HepG2 (cell line): ENCODE measurements at regions not wholly inside any gene's neighbourhood (a gene's known extent, or its start where the extent isn't known, plus 50 kb on each side); places are given as distances from the start of the nearest gene placed in this dataset.

ENCODE experiments used
- ATAC-seq: fragments of 200-7000 bp; cut with Tn5 transposase; 3 replicates; pipeline ENCODE4 v1.9.1; 2020; ENCODE audit warnings: mild to moderate bottlenecking, moderate library complexity
- BruUV-seq: library from RNA; stranded (reverse); fragments of 400-500 nt; replicated peaks from 2 replicates; lab custom pipeline; 2021; lab: Mats Ljungman, UMichigan
- CTCF ChIA-PET: fragments of 300-600 bp; formaldehyde crosslinking; extraction: SDS; loops from one replicate; lab custom pipeline; 2021; ENCODE audit warnings: low total read pairs, inconsistent platforms, low intra/inter-chr PET ratio; lab: Yijun Ruan, JAX
- POLR2A ChIA-PET: fragments of 350-600 bp; sonication (Branson Sonifier 250); formaldehyde crosslinking; loops from one replicate; lab custom pipeline; 2020; ENCODE audit warnings: antibody characterized with exemption, inconsistent platforms; lab: Yijun Ruan, JAX
- DNase-seq: peaks from one replicate; pipeline ENCODE4 v3.0.0-alpha.2; 2015; ENCODE audit warnings: low spot score
- FAIRE-seq: peaks from 3 replicates; lab custom pipeline; 2011; peaks lifted over from hg19 to GRCh38; lab: Jason Lieb, UNC
- H2AFZ ChIP-seq: one replicate; pipeline ENCODE4 v1.6.1; 2011; ENCODE audit warnings: low read length, inconsistent platforms
- H3K27ac ChIP-seq: fragments of 300-600 bp; 3 replicates; pipeline ENCODE4 v1.8.0; 2011; ENCODE audit warnings: mixed run types, mild to moderate bottlenecking, mixed read lengths, low read length, inconsistent platforms; ENCODE audit not compliant: insufficient read depth; ENCODE audit errors: extremely low read length
- H3K27me3 ChIP-seq, 2 experiments: fragments of 200-600 bp in 1 of 2; 2 replicates in 1 of 2; 3 replicates in 1 of 2; pipeline versions ENCODE4 v1.6.0 to v1.8.0; 2011; ENCODE audit warnings: low read length in 2 of 2, mild to moderate bottlenecking in 2 of 2, moderate library complexity in 2 of 2, inconsistent platforms in 1 of 2; ENCODE audit not compliant: insufficient read depth in 2 of 2, control insufficient read depth in 1 of 2
- H3K36me3 ChIP-seq, 2 experiments: fragments of 200-600 bp in 1 of 2; replicated peaks in 1 of 2; 2 replicates in 1 of 2; 3 replicates in 1 of 2; pipeline versions ENCODE4 v1.5.1 to v1.8.0; 2011; ENCODE audit warnings: low read length in 2 of 2, inconsistent platforms in 1 of 2; ENCODE audit not compliant: insufficient read depth in 2 of 2, control insufficient read depth in 1 of 2
- H3K4me1 ChIP-seq: 2 replicates; pipeline ENCODE4 v1.5.1; 2012; ENCODE audit warnings: low read length, inconsistent platforms; ENCODE audit not compliant: insufficient read depth
- H3K4me2 ChIP-seq: 2 replicates; pipeline ENCODE4 v1.6.0; 2011; ENCODE audit warnings: low read depth, low read length, inconsistent platforms
- H3K4me3 ChIP-seq, 3 experiments: fragments of 200-600 bp in 1 of 3; sonication (generic), shearing (Covaris generic) in 1 of 3; replicated peaks in 1 of 3; 2 replicates each; pipeline ENCODE4 v1.5.1; 2011 to 2016; ENCODE audit warnings: low read length in 3 of 3, inconsistent platforms in 2 of 3, low read depth in 2 of 3, mild to moderate bottlenecking in 2 of 3, control low read depth in 1 of 3, mixed read lengths in 1 of 3; ENCODE audit not compliant: insufficient read depth in 1 of 3
- H3K79me2 ChIP-seq: one replicate; pipeline ENCODE4 v1.6.1; 2011; ENCODE audit warnings: low read length, inconsistent platforms; ENCODE audit not compliant: insufficient read depth
- H3K9ac ChIP-seq: 2 replicates; pipeline ENCODE4 v1.6.0; 2011; ENCODE audit warnings: mild to moderate bottlenecking, low read depth, low read length, inconsistent platforms; ENCODE audit not compliant: insufficient read depth
- H3K9me3 ChIP-seq: 2 replicates; pipeline ENCODE4 v1.5.1; 2012; ENCODE audit warnings: mild to moderate bottlenecking, low read length
- H4K20me1 ChIP-seq: 2 replicates; pipeline ENCODE4 v1.6.0; 2011; ENCODE audit warnings: inconsistent platforms, mild to moderate bottlenecking, low read length, moderate library complexity; ENCODE audit not compliant: insufficient read depth
- HBP1 ChIP-seq: IDR thresholded peaks from 2 replicates; pipeline ENCODE4 v1.6.1; 2016; ENCODE audit warnings: low read depth, control low read depth
- MLX ChIP-seq: IDR thresholded peaks from 2 replicates; pipeline ENCODE4 v1.6.1; 2016
- MYPOP ChIP-seq: sonication (generic); formaldehyde crosslinking; IDR thresholded peaks from 2 replicates; pipeline ENCODE4 v1.8.1; 2023; ENCODE audit warnings: mild to moderate bottlenecking, moderate library complexity, missing genetic modification reagents
- NFYB ChIP-seq: sonication (generic); formaldehyde crosslinking; IDR thresholded peaks from 2 replicates; pipeline ENCODE4 v1.4.0; 2020; ENCODE audit warnings: missing genetic modification reagents
- TFDP2 ChIP-seq: sonication (generic); formaldehyde crosslinking; IDR thresholded peaks from 2 replicates; pipeline ENCODE4 v1.4.0; 2020; ENCODE audit warnings: missing genetic modification reagents
- ZNF280D ChIP-seq: sonication (generic); formaldehyde crosslinking; IDR thresholded peaks from 2 replicates; pipeline ENCODE4 v1.5.1; 2020; ENCODE audit warnings: mild to moderate bottlenecking, missing genetic modification reagents
- ZNF775 ChIP-seq: sonication (generic); formaldehyde crosslinking; IDR thresholded peaks from 2 replicates; pipeline ENCODE4 v1.4.0; 2020; ENCODE audit warnings: missing genetic modification reagents, mild to moderate bottlenecking, moderate library complexity, borderline replicate concordance
- ZNF776 ChIP-seq: sonication (generic); formaldehyde crosslinking; IDR thresholded peaks from 2 replicates; pipeline ENCODE4 v1.4.0; 2020; ENCODE audit warnings: mild to moderate bottlenecking, missing genetic modification reagents
- ZNF816 ChIP-seq: sonication (generic); formaldehyde crosslinking; IDR thresholded peaks from 2 replicates; pipeline ENCODE4 v1.8.0; 2022; ENCODE audit warnings: missing genetic modification reagents, mild to moderate bottlenecking, borderline replicate concordance
- WGBS: methylation state at CpG from one replicate; pipeline ENCODE4 v1.1.6; 2017; ENCODE audit warnings: low lambda C conversion rate; 5-methylcytosine and 5-hydroxymethylcytosine counted together
- in situ Hi-C: cut with HindIII; loops from 2 replicates; pipeline ENCODE4 v1.10.0; 2017; ENCODE audit warnings: low pct_unique_long_range_greater_than_20kb; ENCODE audit not compliant: extremely low pct_ligation_motif_present
- intact Hi-C: fragments of 100-400 bp; cut with micrococcal nuclease; formaldehyde crosslinking; loops from one replicate; pipeline ENCODE4 v1.10.0; 2022; ENCODE audit not compliant: unreplicated experiment

- H3K4me2 ChIP-seq = no peak overlapping the region
- H3K4me1 ChIP-seq = no peaks in the 10 kb centered on the region
- H3K79me2 ChIP-seq = no peaks in the 10 kb centered on the region
- H2AFZ ChIP-seq = no peak overlapping the region
- DNase-seq (no peak), FAIRE-seq (no peak), ATAC-seq (no peak)
- CTCF ChIA-PET = no interaction called here
- no peak overlapping the region for H3K4me3 ChIP-seq
- H3K27me3 ChIP-seq = no peaks in the 10 kb centered on the region; a peak in 1 of 5 replicates
- intact Hi-C loops (loop anchor here (10.0 kb wide), 1 partner anchor 194 kb away; no protein-coding TSS in a partner anchor), in situ Hi-C loops (no loop called here)
- no TSS peak for BruUV-seq
- H3K9ac ChIP-seq = no peak overlapping the region
- POLR2A ChIA-PET = no interaction called here
- TF ChIP-seq MYPOP (CRISPR knock-in tag) = no peak
- TF ChIP-seq TFDP2 (CRISPR knock-in tag) = no peak
- no peak for TF ChIP-seq ZNF816 (CRISPR knock-in tag)
- TF ChIP-seq ZNF280D (CRISPR knock-in tag) = no peak
- no peak for TF ChIP-seq HBP1 (CRISPR knock-in tag)
- no peak for TF ChIP-seq MLX (CRISPR knock-in tag)
- no peak for TF ChIP-seq ZNF776
- no peak for TF ChIP-seq NFYB
- TF ChIP-seq ZNF775 (CRISPR knock-in tag) = no peak
- no peaks in the 10 kb centered on the region for H4K20me1 ChIP-seq
- no peaks in the 10 kb centered on the region for H3K36me3 ChIP-seq
- WGBS = 21% methylated on average over 5 of the region's 5 CpGs
- no peaks in the 10 kb centered on the region for H3K9me3 ChIP-seq
- no peak overlapping the region for H3K27ac ChIP-seq
Observed at GRCh38 chr5:133750856-133751255, 138.5 kb upstream of the FSTL4 start.
